Fibroblast of lung (primary cell): ENCODE measurements at regions not wholly inside any gene's neighbourhood (a gene's known extent, or its start where the extent isn't known, plus 50 kb on each side); places are given as distances from the start of the nearest gene placed in this dataset.

ENCODE experiments used
- DNase-seq, 2 donors: peaks; one replicate each; pipeline versions ENCODE4 v3.0.0 to v3.0.0-alpha.2; 2010; ENCODE audit warnings: low read depth in 2 of 2
- H2AFZ ChIP-seq: 2 replicates; pipeline ENCODE4 v1.5.1; 2012; ENCODE audit warnings: low read length, control low read depth, inconsistent platforms
- H3K27ac ChIP-seq: 2 replicates; pipeline ENCODE4 v1.5.1; 2011; ENCODE audit warnings: low read length, control low read depth; ENCODE audit not compliant: insufficient read depth
- H3K27me3 ChIP-seq: 2 replicates; pipeline ENCODE4 v1.5.1; 2011; ENCODE audit warnings: mild to moderate bottlenecking, low read length; ENCODE audit not compliant: control insufficient read depth, insufficient read depth
- H3K36me3 ChIP-seq: 2 replicates; pipeline ENCODE4 v1.5.1; 2011; ENCODE audit warnings: low read length; ENCODE audit not compliant: control insufficient read depth, insufficient read depth
- H3K4me1 ChIP-seq: 2 replicates; pipeline ENCODE4 v1.5.1; 2011; ENCODE audit warnings: low read length; ENCODE audit not compliant: control insufficient read depth, insufficient read depth; ENCODE audit errors: extremely low read depth
- H3K4me2 ChIP-seq: 2 replicates; pipeline ENCODE4 v1.5.1; 2011; ENCODE audit warnings: low read length, control low read depth; ENCODE audit not compliant: insufficient read depth; ENCODE audit errors: extremely low read depth
- H3K4me3 ChIP-seq, 4 experiments: fragments of 200-600 bp in 1 of 4; sonication (generic) in 1 of 4; replicated peaks in 1 of 4; 2 replicates each; pipeline ENCODE4 v1.5.1; 2011 to 2016; ENCODE audit warnings: low read length in 4 of 4, low read depth in 3 of 4, mild to moderate bottlenecking in 3 of 4, control low read depth in 2 of 4, inconsistent platforms in 1 of 4, mixed read lengths in 1 of 4; ENCODE audit not compliant: insufficient read depth in 1 of 4; ENCODE audit errors: control extremely low read depth in 1 of 4
- H3K79me2 ChIP-seq: 2 replicates; pipeline ENCODE4 v1.5.1; 2012; ENCODE audit warnings: mild to moderate bottlenecking, low read length, inconsistent platforms; ENCODE audit not compliant: control insufficient read depth, insufficient read depth
- H3K9ac ChIP-seq: 2 replicates; pipeline ENCODE4 v1.5.1; 2011; ENCODE audit warnings: mild to moderate bottlenecking, low read length, control low read depth; ENCODE audit not compliant: insufficient read depth
- H3K9me3 ChIP-seq: 2 replicates; pipeline ENCODE4 v1.5.1; 2012; ENCODE audit warnings: low read depth, low read length; ENCODE audit not compliant: control insufficient read depth, insufficient read depth
- H4K20me1 ChIP-seq: 2 replicates; pipeline ENCODE4 v1.5.1; 2011; ENCODE audit warnings: low read length; ENCODE audit not compliant: control insufficient read depth, insufficient read depth; ENCODE audit errors: extremely low read depth
- CTCF ChIP-seq, 2 donors: IDR thresholded peaks in 1 of 2; conservative IDR thresholded peaks in 1 of 2; 1 replicate in 1 of 2; 2 replicates in 1 of 2; pipeline ENCODE4 v1.5.1; 2011 to 2012; ENCODE audit warnings: low read length in 2 of 2, control low read depth in 1 of 2, inconsistent platforms in 1 of 2, low read depth in 1 of 2, mild to moderate bottlenecking in 1 of 2
- EZH2 ChIP-seq: IDR thresholded peaks from 2 replicates; pipeline ENCODE4 v1.5.1; 2012; ENCODE audit warnings: low read length, control low read depth, mild to moderate bottlenecking; ENCODE audit errors: missing control alignments

- no peak overlapping the region for H3K27ac ChIP-seq
- TF ChIP-seq EZH2 (no peak), CTCF (conservative IDR thresholded peaks at IDR 0.05 in 1 of 2, IDR thresholded peaks at IDR 0.05 in 1 of 2; ENCODE audit: low read depth in 1 of 2, low read length in 2 of 2) (no peak)
- H3K36me3 ChIP-seq: no peaks in the 10 kb centered on the region
- H3K9ac ChIP-seq: no peak overlapping the region
- DNase-seq: no peak
- no peaks in the 10 kb centered on the region for H3K79me2 ChIP-seq
- no peaks in the 10 kb centered on the region for H3K9me3 ChIP-seq
- H3K4me2 ChIP-seq: no peak overlapping the region
- no peaks in the 10 kb centered on the region for H4K20me1 ChIP-seq
- H3K4me3 ChIP-seq: no peak overlapping the region
- H3K4me1 ChIP-seq: no peaks in the 10 kb centered on the region
- no peak overlapping the region for H2AFZ ChIP-seq
- H3K27me3 ChIP-seq: no peaks in the 10 kb centered on the region
These were observed 148.6 kb upstream of the SALL4 start for GRCh38 chr20:51950926-51951325.

- no peak for TF ChIP-seq EZH2
These were observed 144.3 kb upstream of the SALL4 start for GRCh38 chr20:51946586-51946985.

GRCh38 chr20:51945881-51946280 is 143.6 kb upstream of the SALL4 start:
- Histone ChIP-seq H3K4me1 (no peaks in the 10 kb centered on the region), H3K27ac (no peak overlapping the region), H3K27me3 (no peaks in the 10 kb centered on the region), H2AFZ (no peak overlapping the region), H3K9me3 (no peaks in the 10 kb centered on the region), H3K36me3 (no peaks in the 10 kb centered on the region), H3K79me2 (no peaks in the 10 kb centered on the region), H3K4me3 (no peak overlapping the region), H3K4me2 (no peak overlapping the region), H4K20me1 (no peaks in the 10 kb centered on the region), H3K9ac (no peak overlapping the region)
- TF ChIP-seq EZH2 (no peak), CTCF (conservative IDR thresholded peaks at IDR 0.05 in 1 of 2, IDR thresholded peaks at IDR 0.05 in 1 of 2; ENCODE audit: low read depth in 1 of 2, low read length in 2 of 2) (no peak)
- no peak for DNase-seq

More at GRCh38 chr20:51946586-51946985, 144.3 kb upstream of the SALL4 start:
- Histone ChIP-seq H3K9ac (no peak overlapping the region), H3K36me3 (no peaks in the 10 kb centered on the region), H3K4me1 (no peaks in the 10 kb centered on the region), H4K20me1 (no peaks in the 10 kb centered on the region), H3K27ac (no peak overlapping the region), H3K9me3 (no peaks in the 10 kb centered on the region), H3K27me3 (no peaks in the 10 kb centered on the region), H2AFZ (no peak overlapping the region), H3K79me2 (no peaks in the 10 kb centered on the region), H3K4me3 (no peak overlapping the region), H3K4me2 (no peak overlapping the region)
- peak in 1 of 2 donors; percentile 40 for DNase-seq

- Histone ChIP-seq H2AFZ (no peak overlapping the region), H3K79me2 (no peaks in the 10 kb centered on the region), H4K20me1 (no peaks in the 10 kb centered on the region), H3K9ac (no peak overlapping the region), H3K27me3 (no peaks in the 10 kb centered on the region), H3K36me3 (no peaks in the 10 kb centered on the region), H3K4me2 (no peak overlapping the region), H3K4me1 (no peaks in the 10 kb centered on the region), H3K9me3 (no peaks in the 10 kb centered on the region), H3K27ac (no peak overlapping the region), H3K4me3 (no peak overlapping the region)
- TF ChIP-seq CTCF (conservative IDR thresholded peaks at IDR 0.05 in 1 of 2, IDR thresholded peaks at IDR 0.05 in 1 of 2; ENCODE audit: low read depth in 1 of 2, low read length in 2 of 2) (no peak), EZH2 (no peak)
- DNase-seq: no peak
These were observed 142.9 kb upstream of the SALL4 start for GRCh38 chr20:51945177-51945576.
